ENCODE measurements at regions not wholly inside any gene's neighbourhood (a gene's known extent, or its start where the extent isn't known, plus 50 kb on each side); places are given as distances from the start of the nearest gene placed in this dataset.

DNA sequence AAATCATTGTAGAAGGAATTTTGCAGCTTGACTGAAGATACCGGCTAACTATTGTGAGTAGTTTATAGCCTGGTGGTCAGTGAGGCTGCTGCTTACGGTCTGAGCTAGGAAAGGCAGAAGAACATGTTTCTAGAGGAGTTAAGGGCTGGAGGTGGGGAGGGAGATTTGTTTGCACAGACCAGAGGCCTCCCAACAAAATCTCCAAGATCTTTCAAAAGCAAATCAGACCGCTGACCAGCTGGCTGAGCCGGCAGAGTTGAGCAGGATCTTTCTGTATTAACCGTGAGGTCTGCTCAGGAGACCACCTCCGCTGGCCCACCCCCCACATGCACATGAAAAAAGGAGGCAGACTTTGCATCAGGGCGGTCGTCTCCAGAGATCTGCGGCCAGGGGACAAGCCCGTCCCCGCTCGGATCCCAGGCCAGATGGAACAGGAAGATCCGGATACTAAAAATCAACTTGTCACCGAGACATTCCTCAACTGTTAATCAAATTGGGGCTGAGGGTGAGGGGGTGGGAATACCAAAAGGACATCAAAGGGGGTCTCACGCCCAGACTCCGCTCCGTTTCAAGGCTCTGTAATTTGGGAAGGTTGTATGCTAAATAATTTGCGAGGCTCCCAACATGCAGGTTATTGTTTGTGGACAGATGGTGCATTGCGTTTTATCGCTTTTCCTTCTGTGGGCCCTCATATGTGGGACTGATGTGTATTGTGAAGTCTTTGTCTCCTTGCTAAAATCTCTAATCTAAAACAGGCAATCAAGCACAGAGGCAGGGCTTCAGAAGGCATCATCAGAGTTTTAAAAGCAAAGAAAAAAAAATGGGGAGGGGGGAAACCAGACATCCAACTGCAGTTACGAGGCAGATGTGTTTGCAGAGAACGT is 319.0 kb downstream of the ZNF536 start:
- no peak for DNase-seq (ENCODE audit: low read depth in 1 of 2, low spot score in 1 of 2)
- peaks cover 70% of the 10 kb centered on the region for H3K27me3 ChIP-seq

DNA sequence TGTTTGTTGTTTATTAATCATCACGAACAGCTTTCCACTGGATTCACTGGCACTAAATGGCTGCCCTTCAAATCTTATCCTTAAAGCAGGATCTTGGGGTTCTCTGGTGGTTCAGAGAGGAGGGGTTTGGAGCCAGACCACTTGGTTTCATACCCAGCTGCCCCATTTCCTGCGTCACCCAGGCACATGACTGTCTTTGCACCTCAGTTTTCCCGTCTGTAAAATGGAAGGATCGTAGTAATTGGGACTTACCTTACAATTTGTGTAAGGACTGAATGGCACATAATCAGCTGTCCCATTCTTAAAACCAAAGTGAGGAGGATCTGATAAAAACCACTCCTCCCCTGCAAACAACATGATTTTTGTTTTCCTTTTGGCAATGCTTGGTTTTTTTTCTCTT is 318.3 kb downstream of the ZNF536 start:
- TF ChIP-seq, protein P1, sequence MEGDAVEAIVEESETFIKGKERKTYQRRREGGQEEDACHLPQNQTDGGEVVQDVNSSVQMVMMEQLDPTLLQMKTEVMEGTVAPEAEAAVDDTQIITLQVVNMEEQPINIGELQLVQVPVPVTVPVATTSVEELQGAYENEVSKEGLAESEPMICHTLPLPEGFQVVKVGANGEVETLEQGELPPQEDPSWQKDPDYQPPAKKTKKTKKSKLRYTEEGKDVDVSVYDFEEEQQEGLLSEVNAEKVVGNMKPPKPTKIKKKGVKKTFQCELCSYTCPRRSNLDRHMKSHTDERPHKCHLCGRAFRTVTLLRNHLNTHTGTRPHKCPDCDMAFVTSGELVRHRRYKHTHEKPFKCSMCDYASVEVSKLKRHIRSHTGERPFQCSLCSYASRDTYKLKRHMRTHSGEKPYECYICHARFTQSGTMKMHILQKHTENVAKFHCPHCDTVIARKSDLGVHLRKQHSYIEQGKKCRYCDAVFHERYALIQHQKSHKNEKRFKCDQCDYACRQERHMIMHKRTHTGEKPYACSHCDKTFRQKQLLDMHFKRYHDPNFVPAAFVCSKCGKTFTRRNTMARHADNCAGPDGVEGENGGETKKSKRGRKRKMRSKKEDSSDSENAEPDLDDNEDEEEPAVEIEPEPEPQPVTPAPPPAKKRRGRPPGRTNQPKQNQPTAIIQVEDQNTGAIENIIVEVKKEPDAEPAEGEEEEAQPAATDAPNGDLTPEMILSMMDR (IDR thresholded peaks at IDR 0.05; ENCODE audit: low read depth, low read length), result no peak
- Histone ChIP-seq H3K9me3 (ENCODE audit: low read depth) (no peaks in the 10 kb centered on the region), H3K27ac (no peak overlapping the region), H3K36me3 (no peaks in the 10 kb centered on the region), H3K27me3 (peaks cover 75% of the 10 kb centered on the region), H3K4me3 (no peak overlapping the region), H3K4me1 (ENCODE audit: low read depth) (no peaks in the 10 kb centered on the region)
- no peak for DNase-seq (ENCODE audit: low read depth in 1 of 2, low spot score in 1 of 2)

More for the DNA sequence above, 319.0 kb downstream of the ZNF536 start:
- H3K27ac ChIP-seq, result no peak overlapping the region
- H3K4me1 ChIP-seq (ENCODE audit: low read depth), result no peaks in the 10 kb centered on the region
- no peak overlapping the region for H3K4me3 ChIP-seq
- no peaks in the 10 kb centered on the region for H3K9me3 ChIP-seq (ENCODE audit: low read depth)
- H3K36me3 ChIP-seq, result no peaks in the 10 kb centered on the region
- TF ChIP-seq, protein P1 (IDR thresholded peaks at IDR 0.05; ENCODE audit: low read depth, low read length), result no peak

DNA sequence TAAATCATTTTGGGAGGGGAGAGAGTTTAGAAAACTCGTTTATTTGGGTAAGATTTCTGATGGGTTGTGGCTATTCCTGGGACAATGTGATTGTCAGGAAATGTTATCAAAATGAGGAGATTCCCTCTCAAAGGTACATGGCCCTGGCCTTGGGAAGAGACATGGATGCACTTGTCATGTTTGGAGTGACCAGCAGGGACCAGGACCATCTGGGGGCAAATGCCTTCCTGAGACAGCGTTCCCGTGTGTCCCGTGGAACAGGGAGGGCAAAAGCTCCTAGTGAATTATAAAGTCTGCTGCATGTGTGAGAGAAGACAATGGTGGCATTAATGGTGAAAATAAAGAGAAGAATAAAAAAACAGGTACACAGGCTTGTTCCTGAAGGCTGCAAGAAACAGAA is 317.3 kb downstream of the ZNF536 start:
- Histone ChIP-seq H3K4me1 (ENCODE audit: low read depth) (no peaks in the 10 kb centered on the region), H3K9me3 (ENCODE audit: low read depth) (no peaks in the 10 kb centered on the region), H3K27ac (no peak overlapping the region), H3K36me3 (no peaks in the 10 kb centered on the region), H3K27me3 (peaks cover 85% of the 10 kb centered on the region), H3K4me3 (no peak overlapping the region)
- DNase-seq (ENCODE audit: low read depth in 1 of 2, low spot score in 1 of 2), result no peak
- TF ChIP-seq, protein P1 (IDR thresholded peaks at IDR 0.05; ENCODE audit: low read depth, low read length), result no peak

DNA sequence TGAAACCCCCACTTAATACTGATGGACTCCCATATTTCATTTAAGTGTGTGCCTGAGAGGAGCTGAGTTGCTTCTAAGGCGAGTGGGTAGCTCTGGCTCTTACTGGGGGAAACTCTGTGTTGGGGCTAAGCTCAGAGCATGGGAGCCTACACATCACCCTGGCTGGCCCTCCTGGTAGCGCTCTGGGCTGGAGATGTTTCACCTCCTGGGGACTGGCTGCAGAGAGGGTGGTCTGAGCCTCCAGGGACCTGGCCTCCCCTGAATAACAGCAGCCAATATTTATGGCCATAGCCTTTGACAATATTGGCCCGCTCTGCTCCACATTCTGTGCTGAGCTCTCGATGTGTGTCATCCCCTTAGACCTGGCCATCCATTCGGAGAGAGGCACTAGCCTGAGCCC is 316.5 kb downstream of the ZNF536 start:
- no peaks in the 10 kb centered on the region for H3K36me3 ChIP-seq
- no peaks in the 10 kb centered on the region for H3K9me3 ChIP-seq (ENCODE audit: low read depth)
- no peak overlapping the region for H3K4me3 ChIP-seq
- H3K27ac ChIP-seq, result no peak overlapping the region
- no peak for DNase-seq (ENCODE audit: low read depth in 1 of 2, low spot score in 1 of 2)
- peaks cover 88% of the 10 kb centered on the region for H3K27me3 ChIP-seq
- no peaks in the 10 kb centered on the region for H3K4me1 ChIP-seq (ENCODE audit: low read depth)
- TF ChIP-seq, protein P1 (IDR thresholded peaks at IDR 0.05; ENCODE audit: low read depth, low read length), result no peak

DNA sequence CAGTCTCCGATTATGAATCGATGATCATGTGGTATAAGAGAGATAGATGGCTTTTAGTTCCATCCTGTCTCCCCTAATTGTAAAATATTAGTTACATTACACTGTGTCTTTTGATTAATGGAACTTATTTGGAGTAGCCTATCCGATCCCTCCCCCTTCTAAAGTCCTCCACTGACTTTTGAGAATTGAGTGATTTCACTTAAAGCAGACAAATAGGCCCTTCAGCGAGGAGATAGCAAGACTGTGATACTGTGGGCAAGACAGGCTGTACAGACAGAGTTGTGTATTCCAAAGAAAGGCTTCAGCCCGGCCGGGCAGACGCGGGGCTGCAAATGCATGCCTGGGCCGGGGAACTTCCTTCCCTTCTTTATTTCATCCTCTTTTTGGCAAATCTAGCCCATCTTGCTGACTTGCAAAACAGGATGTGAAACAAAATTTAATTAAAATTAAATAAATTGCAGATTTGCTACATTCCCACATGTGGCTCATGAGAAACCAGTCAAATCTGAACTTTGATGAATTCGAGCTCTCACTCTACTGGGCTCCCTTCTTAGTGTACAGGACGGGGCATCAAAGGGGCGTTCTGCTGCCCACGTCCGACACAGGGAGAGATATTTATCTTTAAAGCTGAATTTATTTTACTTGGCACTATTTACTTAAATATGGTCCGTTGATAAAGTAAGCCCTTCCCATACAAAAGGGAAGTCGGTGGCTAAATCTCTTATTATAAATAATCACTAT is 314.8 kb downstream of the ZNF536 start:
- H3K27me3 ChIP-seq, result peaks cover 84% of the 10 kb centered on the region
- no peaks in the 10 kb centered on the region for H3K36me3 ChIP-seq
- no peak overlapping the region for H3K27ac ChIP-seq
- no peak overlapping the region for H3K4me3 ChIP-seq
- H3K9me3 ChIP-seq (ENCODE audit: low read depth), result no peaks in the 10 kb centered on the region
- H3K4me1 ChIP-seq (ENCODE audit: low read depth), result no peaks in the 10 kb centered on the region
- peak in 1 of 2 donors; percentile 55 for DNase-seq (ENCODE audit: low read depth in 1 of 2, low spot score in 1 of 2)
- TF ChIP-seq, protein P1 (IDR thresholded peaks at IDR 0.05; ENCODE audit: low read depth, low read length), result no peak
